H9 (cell line): ENCODE measurements at regions not wholly inside any gene's neighbourhood (a gene's known extent, or its start where the extent isn't known, plus 50 kb on each side); places are given as distances from the start of the nearest gene placed in this dataset.

Experiments used
- DNase-seq: peaks from one replicate; pipeline ENCODE4 v3.0.0-alpha.2; 2017
- H2AFZ ChIP-seq: one replicate; pipeline ENCODE4 v1.6.1; 2013; ENCODE audit warnings: mild to moderate bottlenecking, low read length, control low read depth, moderate library complexity
- H2AK5ac ChIP-seq: 2 replicates; pipeline ENCODE4 v1.6.1; 2013; ENCODE audit warnings: low read length, control low read depth, mixed read lengths; ENCODE audit not compliant: insufficient read length
- H2BK120ac ChIP-seq: one replicate; pipeline ENCODE4 v1.6.1; 2013; ENCODE audit warnings: low read depth, mild to moderate bottlenecking, low read length, control low read depth, inconsistent platforms; ENCODE audit not compliant: poor library complexity, severe bottlenecking
- H2BK12ac ChIP-seq: 2 replicates; pipeline ENCODE4 v1.6.1; 2013; ENCODE audit warnings: low read length, control low read depth, mixed read lengths, low read depth; ENCODE audit not compliant: insufficient read length
- H2BK15ac ChIP-seq: 2 replicates; pipeline ENCODE4 v1.6.1; 2013; ENCODE audit warnings: low read depth, low read length, control low read depth
- H2BK20ac ChIP-seq: one replicate; pipeline ENCODE4 v1.6.1; 2013; ENCODE audit warnings: low read depth, mild to moderate bottlenecking, low read length, control low read depth, inconsistent platforms; ENCODE audit not compliant: poor library complexity, severe bottlenecking
- H2BK5ac ChIP-seq: 2 replicates; pipeline ENCODE4 v1.6.1; 2013; ENCODE audit warnings: low read length, control low read depth, mixed read lengths; ENCODE audit not compliant: insufficient read length
- H3K14ac ChIP-seq: 2 replicates; pipeline ENCODE4 v1.6.1; 2013; ENCODE audit warnings: low read length, control low read depth; ENCODE audit not compliant: insufficient read depth
- H3K18ac ChIP-seq: 2 replicates; pipeline ENCODE4 v1.6.1; 2013; ENCODE audit warnings: low read depth, mild to moderate bottlenecking, mixed read lengths, low read length, control low read depth; ENCODE audit not compliant: insufficient read length
- H3K23ac ChIP-seq: 2 replicates; pipeline ENCODE4 v1.6.1; 2013; ENCODE audit warnings: low read length, control low read depth, mixed read lengths, low read depth; ENCODE audit not compliant: insufficient read length
- H3K23me2 ChIP-seq: 2 replicates; pipeline ENCODE4 v1.6.1; 2013; ENCODE audit warnings: low read depth, mild to moderate bottlenecking, mixed read lengths, low read length, control low read depth; ENCODE audit not compliant: insufficient read length, poor library complexity, severe bottlenecking
- H3K27ac ChIP-seq: 2 replicates; pipeline ENCODE4 v1.5.1; 2013; ENCODE audit warnings: low read length, control low read depth, mixed read lengths, low read depth; ENCODE audit not compliant: insufficient read length
- H3K27me3 ChIP-seq: 2 replicates; pipeline ENCODE4 v1.6.1; 2013; ENCODE audit warnings: low read length, control low read depth, inconsistent platforms; ENCODE audit not compliant: insufficient read depth
- H3K4ac ChIP-seq: 2 replicates; pipeline ENCODE4 v1.6.1; 2013; ENCODE audit warnings: low read depth, mild to moderate bottlenecking, control low read depth, inconsistent platforms, low read length, moderate library complexity
- H3K4me1 ChIP-seq: 2 replicates; pipeline ENCODE4 v1.6.1; 2013; ENCODE audit warnings: low read length, control low read depth, inconsistent platforms; ENCODE audit not compliant: insufficient read depth
- H3K4me2 ChIP-seq: 2 replicates; pipeline ENCODE4 v1.6.1; 2013; ENCODE audit warnings: low read length, control low read depth, mixed read lengths; ENCODE audit not compliant: insufficient read length, insufficient read depth
- H3K56ac ChIP-seq: 2 replicates; pipeline ENCODE4 v1.6.1; 2013; ENCODE audit warnings: low read depth, mild to moderate bottlenecking, mixed read lengths, low read length, control low read depth; ENCODE audit not compliant: insufficient read length
- H3K79me1 ChIP-seq: 2 replicates; pipeline ENCODE4 v1.6.1; 2013; ENCODE audit warnings: low read depth, mild to moderate bottlenecking, moderate library complexity, low read length, control low read depth, inconsistent platforms; ENCODE audit not compliant: insufficient read depth, poor library complexity, severe bottlenecking
- H3K79me2 ChIP-seq: 2 replicates; pipeline ENCODE4 v1.6.1; 2013; ENCODE audit warnings: low read length, control low read depth, inconsistent platforms; ENCODE audit not compliant: insufficient read depth
- H3K9ac ChIP-seq: 2 replicates; pipeline ENCODE4 v1.6.1; 2013; ENCODE audit warnings: low read length, control low read depth, mixed read lengths; ENCODE audit not compliant: insufficient read length; ENCODE audit errors: extremely low read depth
- H3K9me3 ChIP-seq: one replicate; pipeline ENCODE4 v1.6.1; 2013; ENCODE audit warnings: low read depth, low read length, inconsistent platforms; ENCODE audit not compliant: control insufficient read depth
- H3T11ph ChIP-seq: one replicate; pipeline ENCODE4 v1.6.1; 2013; ENCODE audit warnings: mild to moderate bottlenecking, low read length, control low read depth, inconsistent platforms
- H4K20me1 ChIP-seq: one replicate; pipeline ENCODE4 v1.6.1; 2013; ENCODE audit not compliant: control insufficient read depth, insufficient read length, insufficient read depth
- H4K5ac ChIP-seq: 2 replicates; pipeline ENCODE4 v1.6.1; 2013; ENCODE audit warnings: low read depth, mild to moderate bottlenecking, mixed read lengths, low read length, control low read depth; ENCODE audit not compliant: insufficient read length
- H4K8ac ChIP-seq: replicated peaks from 2 replicates; pipeline ENCODE4 v1.6.1; 2013; ENCODE audit warnings: low read length, control low read depth, mixed read lengths, low read depth; ENCODE audit not compliant: insufficient read length
- H4K91ac ChIP-seq: 2 replicates; pipeline ENCODE4 v1.6.1; 2013; ENCODE audit warnings: low read depth, mild to moderate bottlenecking, moderate library complexity, mixed read lengths, low read length, control low read depth; ENCODE audit not compliant: insufficient read length
- H3K27ac Mint-ChIP-seq, 3 experiments: 2 replicates in 2 of 3; 3 replicates in 1 of 3; pipeline ENCODE4 v1.8.0; 2020 to 2021; ENCODE audit warnings: mixed read lengths in 3 of 3, mild to moderate bottlenecking in 1 of 3, moderate library complexity in 1 of 3
- H3K27me3 Mint-ChIP-seq: 2 replicates; pipeline ENCODE4 v1.8.0; 2021; ENCODE audit warnings: low read depth, mild to moderate bottlenecking, moderate library complexity, mixed read lengths
- H3K36me3 Mint-ChIP-seq, 3 experiments: 2 replicates in 2 of 3; 3 replicates in 1 of 3; pipeline ENCODE4 v1.8.0; 2020 to 2021; ENCODE audit warnings: low read depth in 3 of 3, mixed read lengths in 3 of 3; ENCODE audit not compliant: insufficient read depth in 1 of 3
- H3K4me1 Mint-ChIP-seq, 2 experiments: 2 replicates each; pipeline ENCODE4 v1.8.0; 2020; ENCODE audit warnings: mixed read lengths in 2 of 2
- H3K4me3 Mint-ChIP-seq, 2 experiments: 2 replicates in 1 of 2; 3 replicates in 1 of 2; pipeline ENCODE4 v1.8.0; 2020 to 2021; ENCODE audit warnings: mild to moderate bottlenecking in 2 of 2, mixed read lengths in 2 of 2, moderate library complexity in 1 of 2
- H3K9me3 Mint-ChIP-seq, 2 experiments: 2 replicates in 1 of 2; 3 replicates in 1 of 2; pipeline ENCODE4 v1.8.0; 2020; ENCODE audit warnings: mild to moderate bottlenecking in 2 of 2, mixed read lengths in 2 of 2, moderate library complexity in 1 of 2
- WGBS: extraction: QIAGEN DNeasy Blood & Tissue Kit; methylation state at CpG from one replicate; pipeline ENCODE4 v1.1.7; 2013; ENCODE audit warnings: missing lambda C conversion rate, low lambda C conversion rate, mixed read lengths; ENCODE audit not compliant: insufficient read length; ENCODE audit errors: extremely low coverage; 5-methylcytosine and 5-hydroxymethylcytosine counted together
- TF ChIP-seq, protein P1 (sequence below): fragments of 200-600 bp; sonication (generic); conservative IDR thresholded peaks from 3 replicates; pipeline ENCODE4 v1.8.0; 2021; ENCODE audit warnings: antibody characterized with exemption, mild to moderate bottlenecking

GRCh38 chr7:152911226-152911560 lies 151.6 kb downstream of the ACTR3B start:
- no peak overlapping the region for H3K27ac ChIP-seq
- H3K9me3 Mint-ChIP-seq = no peaks in the 10 kb centered on the region
- no peak overlapping the region for H3K4ac ChIP-seq
- no peak overlapping the region for H3K9ac ChIP-seq
- no peak overlapping the region for H2BK15ac ChIP-seq
- H4K20me1 ChIP-seq = no peaks in the 10 kb centered on the region
- no peak overlapping the region for H3K4me3 Mint-ChIP-seq
- H3K4me1 ChIP-seq = no peaks in the 10 kb centered on the region
- no peaks in the 10 kb centered on the region for H3K79me2 ChIP-seq
- H3K18ac ChIP-seq = no peak overlapping the region
- H3K56ac ChIP-seq = no peak overlapping the region
- H2BK120ac ChIP-seq = no peak overlapping the region
- no peak overlapping the region for H3K23ac ChIP-seq
- H4K91ac ChIP-seq = no peak overlapping the region
- no peak overlapping the region for H2AFZ ChIP-seq
- no peak overlapping the region for H3K27ac Mint-ChIP-seq
- no peak overlapping the region for H2BK5ac ChIP-seq
- H3K27me3 Mint-ChIP-seq = peaks cover 4% of the 10 kb centered on the region
- no peaks in the 10 kb centered on the region for H3K36me3 Mint-ChIP-seq
- H2AK5ac ChIP-seq = no peak overlapping the region
- H4K8ac ChIP-seq = no peak overlapping the region
- H3K9me3 ChIP-seq = no peaks in the 10 kb centered on the region
- peaks cover 0 to 8% of the 10 kb centered on the region in 2 experiments; a peak in 3 of 4 replicates for H3K4me1 Mint-ChIP-seq
- H3K79me1 ChIP-seq = no peaks in the 10 kb centered on the region
- no peak for DNase-seq
- H3K14ac ChIP-seq = no peak overlapping the region
- TF ChIP-seq, protein P1, sequence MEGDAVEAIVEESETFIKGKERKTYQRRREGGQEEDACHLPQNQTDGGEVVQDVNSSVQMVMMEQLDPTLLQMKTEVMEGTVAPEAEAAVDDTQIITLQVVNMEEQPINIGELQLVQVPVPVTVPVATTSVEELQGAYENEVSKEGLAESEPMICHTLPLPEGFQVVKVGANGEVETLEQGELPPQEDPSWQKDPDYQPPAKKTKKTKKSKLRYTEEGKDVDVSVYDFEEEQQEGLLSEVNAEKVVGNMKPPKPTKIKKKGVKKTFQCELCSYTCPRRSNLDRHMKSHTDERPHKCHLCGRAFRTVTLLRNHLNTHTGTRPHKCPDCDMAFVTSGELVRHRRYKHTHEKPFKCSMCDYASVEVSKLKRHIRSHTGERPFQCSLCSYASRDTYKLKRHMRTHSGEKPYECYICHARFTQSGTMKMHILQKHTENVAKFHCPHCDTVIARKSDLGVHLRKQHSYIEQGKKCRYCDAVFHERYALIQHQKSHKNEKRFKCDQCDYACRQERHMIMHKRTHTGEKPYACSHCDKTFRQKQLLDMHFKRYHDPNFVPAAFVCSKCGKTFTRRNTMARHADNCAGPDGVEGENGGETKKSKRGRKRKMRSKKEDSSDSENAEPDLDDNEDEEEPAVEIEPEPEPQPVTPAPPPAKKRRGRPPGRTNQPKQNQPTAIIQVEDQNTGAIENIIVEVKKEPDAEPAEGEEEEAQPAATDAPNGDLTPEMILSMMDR = no peak
- H3K4me2 ChIP-seq = no peak overlapping the region
- no peaks in the 10 kb centered on the region for H3K23me2 ChIP-seq
- no CpG with 5 or more reads among the region's 4 CpGs for WGBS
- H3K27me3 ChIP-seq = no peaks in the 10 kb centered on the region
- no peak overlapping the region for H2BK20ac ChIP-seq
- H3T11ph ChIP-seq = no peak overlapping the region
- no peak overlapping the region for H2BK12ac ChIP-seq
- no peak overlapping the region for H4K5ac ChIP-seq
